Activated T-cell treated with anti-CD3 and anti-CD28 coated beads, Interleukin-2, amount 50 U/mL, for 24 hours (primary cell): ENCODE measurements at regions not wholly inside any gene's neighbourhood (a gene's known extent, or its start where the extent isn't known, plus 50 kb on each side); places are given as distances from the start of the nearest gene placed in this dataset.

Source experiments
- DNase-seq: peaks from one replicate; pipeline ENCODE4 v3.0.0-alpha.2; 2020
- H3K27ac Mint-ChIP-seq: 2 replicates; pipeline ENCODE4 v1.8.0; 2020; ENCODE audit warnings: mild to moderate bottlenecking, mixed read lengths
- H3K27me3 Mint-ChIP-seq: 2 replicates; pipeline ENCODE4 v1.8.0; 2020; ENCODE audit warnings: mixed read lengths
- H3K36me3 Mint-ChIP-seq: 2 replicates; pipeline ENCODE4 v1.8.0; 2020; ENCODE audit warnings: low read depth, mixed read lengths
- H3K4me1 Mint-ChIP-seq: 2 replicates; pipeline ENCODE4 v1.8.0; 2020; ENCODE audit warnings: low read depth, mixed read lengths
- H3K4me3 Mint-ChIP-seq: 2 replicates; pipeline ENCODE4 v1.8.0; 2020; ENCODE audit warnings: mild to moderate bottlenecking, moderate library complexity, mixed read lengths
- H3K9me3 Mint-ChIP-seq: 2 replicates; pipeline ENCODE4 v1.8.0; 2020; ENCODE audit warnings: mixed read lengths

DNA sequence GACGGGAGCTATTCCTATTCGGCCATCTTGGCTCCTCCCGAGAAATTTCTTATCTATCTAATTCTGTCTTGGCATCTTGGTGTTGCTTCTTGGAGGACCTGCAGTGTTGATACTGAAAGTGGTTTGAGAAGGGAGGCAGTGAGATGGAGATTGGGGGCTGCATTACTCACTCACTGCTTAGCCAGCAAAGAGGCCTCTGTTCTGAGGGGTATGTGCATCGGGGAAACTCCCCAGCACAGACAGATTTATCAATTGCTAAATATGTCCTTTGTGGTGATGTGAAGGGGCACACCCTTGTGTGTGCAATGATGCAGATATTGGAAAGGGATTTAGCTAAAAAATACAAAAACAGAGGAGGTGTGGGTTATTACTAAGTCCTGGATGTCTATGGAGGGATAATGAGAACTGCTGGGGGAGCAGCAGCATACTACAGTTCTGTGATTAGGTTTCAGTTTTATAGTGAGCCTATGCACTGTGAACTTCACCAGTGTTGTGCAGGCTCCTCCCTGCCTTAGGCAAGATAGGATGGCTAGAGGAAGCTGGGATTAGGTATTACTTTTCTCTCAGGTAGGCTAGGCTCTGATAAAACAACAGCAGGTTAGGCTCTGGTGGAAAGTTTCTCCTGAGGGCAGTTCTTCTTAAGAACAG is 279.0 kb downstream of the HS3ST1 start:
- DNase-seq: no peak
- H3K9me3 Mint-ChIP-seq: peaks cover 3% of the 10 kb centered on the region
- H3K4me1 Mint-ChIP-seq: peaks cover 2% of the 10 kb centered on the region
- no peaks in the 10 kb centered on the region for H3K36me3 Mint-ChIP-seq
- peaks cover 7% of the 10 kb centered on the region for H3K27me3 Mint-ChIP-seq
- H3K4me3 Mint-ChIP-seq: no peak overlapping the region
- H3K27ac Mint-ChIP-seq: no peak overlapping the region

DNA sequence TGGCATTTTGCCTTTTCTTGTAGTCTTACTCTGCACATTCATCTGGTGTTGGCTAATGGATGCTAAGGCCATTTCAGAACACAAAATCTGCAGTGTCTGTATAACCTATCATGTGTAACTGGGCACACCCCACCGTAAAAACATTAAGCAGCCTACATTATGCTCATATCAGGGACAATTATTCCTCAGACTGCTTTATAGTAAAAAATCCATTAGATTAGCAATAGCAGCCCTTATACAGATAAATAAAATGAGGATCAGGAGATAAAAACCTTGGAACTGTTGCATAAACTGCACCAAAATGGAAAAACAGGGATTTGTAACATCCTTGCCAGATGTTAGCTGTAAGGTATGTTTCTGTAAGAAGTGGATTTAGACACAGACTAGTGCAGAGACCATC is 288.8 kb downstream of the HS3ST1 start:
- DNase-seq: no peak
- peaks cover 3% of the 10 kb centered on the region for H3K9me3 Mint-ChIP-seq
- no peaks in the 10 kb centered on the region for H3K4me1 Mint-ChIP-seq
- no peaks in the 10 kb centered on the region for H3K27me3 Mint-ChIP-seq
- H3K36me3 Mint-ChIP-seq: no peaks in the 10 kb centered on the region
- H3K4me3 Mint-ChIP-seq: no peak overlapping the region
- H3K27ac Mint-ChIP-seq: no peak overlapping the region

DNA sequence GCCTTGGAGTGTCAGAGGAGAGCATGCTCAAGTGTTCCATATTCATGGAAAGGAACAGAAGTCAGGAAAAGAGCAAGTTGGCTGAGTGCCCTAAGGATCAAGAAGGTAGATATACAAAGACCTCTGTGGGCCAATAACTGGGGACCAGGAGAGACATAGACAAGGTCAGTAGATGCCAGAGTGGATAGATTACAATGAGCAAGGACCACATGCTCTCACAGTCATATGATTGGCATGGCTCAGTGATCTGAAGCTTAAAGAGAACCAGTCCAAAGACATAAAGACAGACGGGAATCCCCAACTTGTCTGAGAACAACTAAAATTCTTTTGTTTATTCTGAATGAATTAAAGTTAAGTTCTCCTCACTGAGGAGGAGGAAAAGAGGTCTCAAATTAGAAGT is 289.7 kb downstream of the HS3ST1 start:
- Mint-ChIP-seq H3K27ac (no peak overlapping the region), H3K27me3 (no peaks in the 10 kb centered on the region), H3K36me3 (no peaks in the 10 kb centered on the region), H3K4me1 (no peaks in the 10 kb centered on the region), H3K9me3 (peaks cover 3% of the 10 kb centered on the region), H3K4me3 (no peak overlapping the region)
- DNase-seq: no peak

DNA sequence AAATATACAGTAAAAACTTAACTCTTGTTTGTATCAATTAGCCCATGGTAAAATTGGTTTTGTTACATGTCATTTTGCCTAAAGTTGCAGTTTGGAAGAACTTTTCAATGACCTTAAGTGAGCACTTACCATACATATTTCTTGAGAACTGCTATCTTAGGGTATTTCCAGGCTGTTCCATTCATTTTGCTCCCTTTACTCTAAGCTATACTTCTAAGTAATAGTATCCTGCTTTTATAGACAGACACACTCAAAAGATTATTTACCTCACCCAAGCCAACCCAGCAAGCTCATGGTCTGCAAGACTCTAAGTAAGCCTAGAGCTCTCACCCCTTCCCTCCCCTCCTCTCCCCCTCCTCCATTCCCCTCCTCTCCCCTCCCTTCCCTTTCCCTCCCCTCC is 294.0 kb downstream of the HS3ST1 start:
- H3K36me3 Mint-ChIP-seq: no peaks in the 10 kb centered on the region
- H3K27ac Mint-ChIP-seq: no peak overlapping the region
- H3K27me3 Mint-ChIP-seq: no peaks in the 10 kb centered on the region
- H3K4me3 Mint-ChIP-seq: no peak overlapping the region
- H3K4me1 Mint-ChIP-seq: no peaks in the 10 kb centered on the region
- DNase-seq: no peak
- peaks cover 6% of the 10 kb centered on the region for H3K9me3 Mint-ChIP-seq

DNA sequence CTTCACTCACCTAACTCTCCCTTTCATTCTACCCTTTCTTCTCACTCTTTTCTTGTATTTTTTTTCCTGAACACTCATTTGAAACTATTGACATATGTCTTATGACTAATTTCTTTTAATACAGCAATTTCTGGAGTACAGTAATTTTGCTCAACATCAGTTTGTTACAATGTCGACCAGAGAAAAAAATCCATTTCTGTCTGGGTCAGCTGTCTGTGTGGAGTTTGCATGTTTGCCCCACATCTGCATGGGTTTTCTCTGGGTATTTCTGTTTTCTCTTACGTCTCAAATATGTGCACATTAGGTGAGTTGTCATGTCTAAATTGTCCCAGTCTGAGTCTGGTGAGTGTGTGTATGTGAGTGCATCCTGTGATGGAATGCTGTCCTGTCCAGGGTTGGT is 294.8 kb downstream of the HS3ST1 start:
- no peak overlapping the region for H3K27ac Mint-ChIP-seq
- DNase-seq: no peak
- no peaks in the 10 kb centered on the region for H3K36me3 Mint-ChIP-seq
- H3K4me3 Mint-ChIP-seq: no peak overlapping the region
- H3K27me3 Mint-ChIP-seq: no peaks in the 10 kb centered on the region
- H3K4me1 Mint-ChIP-seq: no peaks in the 10 kb centered on the region
- peaks cover 3% of the 10 kb centered on the region for H3K9me3 Mint-ChIP-seq

DNA sequence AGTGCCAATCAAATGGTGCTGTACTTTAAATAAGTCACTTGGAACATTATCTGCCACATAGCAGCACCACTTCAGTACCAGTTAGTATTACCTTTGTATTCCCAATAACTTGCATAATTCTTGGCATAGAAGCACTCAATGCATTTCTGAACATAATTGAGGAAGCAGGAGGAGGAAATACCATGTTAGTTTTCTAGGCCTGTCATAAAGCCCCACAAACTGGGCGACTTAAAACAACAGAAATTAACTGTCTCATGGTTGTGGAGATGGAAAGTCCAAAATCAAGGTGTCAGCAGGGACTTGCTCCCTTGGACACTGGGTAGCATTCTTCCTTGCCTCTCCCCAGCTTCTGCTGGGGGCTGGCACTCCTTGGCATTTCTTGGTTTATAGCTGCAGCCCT is 296.2 kb downstream of the HS3ST1 start:
- no peaks in the 10 kb centered on the region for H3K4me1 Mint-ChIP-seq
- no peak overlapping the region for H3K27ac Mint-ChIP-seq
- H3K36me3 Mint-ChIP-seq: no peaks in the 10 kb centered on the region
- DNase-seq: no peak
- no peaks in the 10 kb centered on the region for H3K27me3 Mint-ChIP-seq
- no peak overlapping the region for H3K4me3 Mint-ChIP-seq
- H3K9me3 Mint-ChIP-seq: peaks cover 3% of the 10 kb centered on the region

DNA sequence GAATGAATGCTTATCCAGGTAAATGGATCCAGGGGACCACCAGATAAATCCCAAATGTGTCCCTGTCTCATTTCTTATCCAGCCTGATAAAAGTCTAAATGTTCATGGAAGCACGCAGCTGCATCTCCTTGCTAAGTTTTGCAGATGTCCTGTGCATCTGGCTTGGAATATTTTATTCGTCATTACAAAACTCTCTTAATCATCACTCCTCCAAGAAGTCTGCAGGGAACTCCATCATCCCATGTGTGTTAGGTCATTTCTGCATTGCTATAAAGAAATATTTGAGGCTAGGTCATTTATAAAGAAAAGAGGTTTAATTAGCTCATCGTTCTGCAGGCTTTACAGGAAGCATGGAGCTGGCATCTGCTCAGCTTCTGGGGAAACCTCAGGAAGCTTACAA is 297.2 kb downstream of the HS3ST1 start:
- no peak for DNase-seq
- Mint-ChIP-seq H3K9me3 (peaks cover 3% of the 10 kb centered on the region), H3K27ac (no peak overlapping the region), H3K4me3 (no peak overlapping the region), H3K36me3 (no peaks in the 10 kb centered on the region), H3K27me3 (peaks cover 1% of the 10 kb centered on the region), H3K4me1 (no peaks in the 10 kb centered on the region)

DNA sequence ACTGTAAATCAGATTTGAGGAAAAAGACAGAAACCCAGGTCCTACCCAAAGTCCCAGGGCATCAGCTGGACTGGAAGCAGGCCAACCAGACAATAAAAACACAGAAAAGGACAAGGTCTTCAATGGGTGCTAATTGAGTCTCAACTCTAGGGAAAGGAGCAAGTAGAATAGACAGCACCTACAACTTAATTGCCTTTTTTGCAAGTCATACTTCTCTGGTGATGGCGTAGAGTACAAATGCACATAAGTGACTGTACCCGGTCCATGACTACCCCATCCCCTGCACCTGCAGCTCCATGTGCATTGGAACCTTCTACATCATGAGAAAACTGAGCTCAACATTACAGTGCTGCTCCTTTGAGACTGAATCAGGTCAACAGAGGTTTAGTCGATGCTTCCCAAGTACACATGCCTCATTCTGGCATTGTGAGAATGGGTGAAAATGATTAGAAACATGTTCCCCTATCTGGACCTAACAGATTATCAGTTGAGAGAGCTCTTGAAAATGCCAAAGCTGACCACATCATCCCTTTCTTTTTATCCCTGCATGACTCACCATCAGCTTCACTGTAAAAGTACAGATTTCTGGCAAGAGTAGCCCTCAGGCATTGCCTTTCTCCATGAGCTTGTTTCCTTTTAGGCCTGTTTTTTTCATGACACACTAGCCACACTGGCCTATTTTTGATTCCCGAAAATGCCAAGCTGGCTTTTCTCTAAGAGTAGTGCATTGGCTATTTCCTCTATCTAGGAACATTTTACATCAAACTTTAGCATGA is 298.3 kb downstream of the HS3ST1 start:
- Mint-ChIP-seq H3K27ac (no peak overlapping the region), H3K36me3 (no peaks in the 10 kb centered on the region)

DNA sequence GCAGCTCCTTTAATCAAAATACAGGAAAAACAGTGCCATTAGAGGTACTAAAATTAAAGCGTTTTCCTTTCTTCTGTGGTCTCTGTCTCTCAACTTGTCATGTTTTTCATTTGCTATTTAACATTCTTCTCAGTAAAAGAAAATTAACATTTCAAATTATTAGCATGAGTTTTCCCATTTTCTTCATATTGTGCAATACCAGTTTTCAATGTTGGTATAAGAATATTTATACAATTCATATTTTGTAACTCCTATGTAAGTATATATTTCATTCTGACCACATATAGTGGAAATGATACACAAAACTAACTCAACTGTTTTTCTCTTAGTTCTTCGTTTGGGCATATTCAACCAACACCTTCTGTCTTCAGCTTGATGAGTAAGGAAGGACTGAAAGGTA is 308.3 kb downstream of the HS3ST1 start:
- no peak for DNase-seq
- H3K9me3 Mint-ChIP-seq: no peaks in the 10 kb centered on the region
- no peak overlapping the region for H3K27ac Mint-ChIP-seq
- H3K4me3 Mint-ChIP-seq: no peak overlapping the region
- H3K27me3 Mint-ChIP-seq: peaks cover 9% of the 10 kb centered on the region
- H3K4me1 Mint-ChIP-seq: no peaks in the 10 kb centered on the region
- H3K36me3 Mint-ChIP-seq: no peaks in the 10 kb centered on the region

More for the DNA sequence above, 298.3 kb downstream of the HS3ST1 start:
- DNase-seq: no peak
- H3K4me1 Mint-ChIP-seq: no peaks in the 10 kb centered on the region
- peaks cover 3% of the 10 kb centered on the region for H3K9me3 Mint-ChIP-seq
- H3K4me3 Mint-ChIP-seq: no peak overlapping the region
- H3K27me3 Mint-ChIP-seq: peaks cover 8% of the 10 kb centered on the region

DNA sequence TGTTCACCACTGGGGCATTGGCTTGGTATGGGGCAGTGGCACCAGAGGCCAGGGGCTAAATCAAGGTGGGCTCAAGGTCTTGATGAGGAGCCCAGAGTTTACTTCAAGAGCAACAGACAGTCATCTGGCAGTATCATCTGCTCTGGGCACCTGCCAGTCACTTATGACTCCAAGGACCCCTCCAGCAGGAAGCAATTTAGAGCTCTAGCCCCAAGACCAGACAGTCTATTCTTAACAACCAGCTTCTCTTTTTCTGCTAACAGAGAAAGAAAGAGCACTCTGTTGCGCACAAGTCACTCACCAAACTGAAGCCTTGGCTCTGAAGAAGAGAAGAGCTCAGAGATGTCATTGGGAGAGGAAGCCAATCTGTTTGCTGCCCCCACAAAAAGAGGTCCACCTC is 309.2 kb downstream of the HS3ST1 start:
- H3K9me3 Mint-ChIP-seq: no peaks in the 10 kb centered on the region
- no peak overlapping the region for H3K27ac Mint-ChIP-seq
- no peak for DNase-seq
- H3K4me1 Mint-ChIP-seq: no peaks in the 10 kb centered on the region
- H3K4me3 Mint-ChIP-seq: no peak overlapping the region
- H3K27me3 Mint-ChIP-seq: peaks cover 6% of the 10 kb centered on the region
- H3K36me3 Mint-ChIP-seq: no peaks in the 10 kb centered on the region

DNA sequence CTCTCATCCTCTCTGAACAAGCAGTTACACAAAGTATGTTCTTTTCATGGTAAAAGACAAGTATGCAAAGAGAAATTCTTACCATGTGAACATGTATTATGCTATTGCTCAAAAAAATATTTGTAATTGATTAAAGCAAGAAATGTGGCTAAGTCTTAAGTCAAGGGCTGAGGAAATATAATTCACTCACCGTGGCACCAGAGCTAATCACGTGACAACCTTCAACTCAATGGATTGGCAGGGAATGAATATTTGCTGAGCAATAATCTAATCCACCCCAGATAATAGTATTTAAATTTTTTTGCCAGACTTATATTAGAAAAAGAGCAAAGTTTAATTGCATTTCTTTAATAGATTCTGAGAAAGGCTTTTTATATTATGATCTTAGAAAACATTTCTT is 310.2 kb downstream of the HS3ST1 start:
- DNase-seq: no peak
- H3K27me3 Mint-ChIP-seq: peaks cover 4% of the 10 kb centered on the region
- no peaks in the 10 kb centered on the region for H3K4me1 Mint-ChIP-seq
- H3K9me3 Mint-ChIP-seq: no peaks in the 10 kb centered on the region
- H3K4me3 Mint-ChIP-seq: no peak overlapping the region
- no peak overlapping the region for H3K27ac Mint-ChIP-seq
- no peaks in the 10 kb centered on the region for H3K36me3 Mint-ChIP-seq

DNA sequence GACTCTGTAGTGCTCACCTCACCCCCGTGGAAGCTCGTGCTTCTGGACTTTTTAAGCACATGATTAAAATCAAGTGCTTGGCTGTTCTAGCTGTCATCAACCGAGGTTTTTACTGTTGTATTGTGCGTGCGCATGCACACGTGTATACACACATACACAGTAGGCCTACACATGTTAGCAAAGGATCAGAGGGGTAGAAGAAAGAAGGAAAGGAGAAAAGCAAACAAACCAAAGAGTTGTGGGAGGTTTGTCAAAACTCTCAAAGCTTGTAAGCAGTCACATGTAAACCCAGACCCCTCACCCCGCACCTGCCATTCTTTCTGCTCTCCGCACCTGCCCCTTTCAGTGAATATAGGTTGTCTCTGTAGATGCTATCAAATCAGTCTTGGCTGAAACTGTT is 311.8 kb downstream of the HS3ST1 start:
- no peak overlapping the region for H3K27ac Mint-ChIP-seq
- H3K27me3 Mint-ChIP-seq: no peaks in the 10 kb centered on the region
- no peak overlapping the region for H3K4me3 Mint-ChIP-seq
- no peaks in the 10 kb centered on the region for H3K36me3 Mint-ChIP-seq
- H3K4me1 Mint-ChIP-seq: no peaks in the 10 kb centered on the region
- no peak for DNase-seq
- H3K9me3 Mint-ChIP-seq: no peaks in the 10 kb centered on the region

DNA sequence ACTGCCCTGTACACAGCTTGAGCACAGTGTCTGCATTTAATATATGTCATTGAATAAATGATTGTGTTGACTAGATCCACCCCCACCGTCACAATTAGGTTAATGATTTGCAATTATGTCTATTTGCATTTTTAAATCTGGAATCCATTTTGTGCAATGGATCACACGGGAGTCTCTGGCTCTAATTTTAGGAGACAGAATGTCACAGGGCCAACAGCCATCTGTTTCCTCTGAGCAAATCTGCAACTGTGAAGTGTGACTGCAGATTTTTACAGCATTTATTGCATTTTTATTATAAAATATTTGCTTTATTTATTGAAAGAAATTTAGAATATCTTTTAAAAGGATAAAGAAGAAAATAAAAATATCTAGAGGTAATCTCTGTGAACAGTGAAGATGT is 316.8 kb downstream of the HS3ST1 start:
- DNase-seq: no peak
- no peaks in the 10 kb centered on the region for H3K36me3 Mint-ChIP-seq
- no peaks in the 10 kb centered on the region for H3K27me3 Mint-ChIP-seq
- H3K4me3 Mint-ChIP-seq: no peak overlapping the region
- H3K9me3 Mint-ChIP-seq: no peaks in the 10 kb centered on the region
- no peak overlapping the region for H3K27ac Mint-ChIP-seq
- no peaks in the 10 kb centered on the region for H3K4me1 Mint-ChIP-seq

DNA sequence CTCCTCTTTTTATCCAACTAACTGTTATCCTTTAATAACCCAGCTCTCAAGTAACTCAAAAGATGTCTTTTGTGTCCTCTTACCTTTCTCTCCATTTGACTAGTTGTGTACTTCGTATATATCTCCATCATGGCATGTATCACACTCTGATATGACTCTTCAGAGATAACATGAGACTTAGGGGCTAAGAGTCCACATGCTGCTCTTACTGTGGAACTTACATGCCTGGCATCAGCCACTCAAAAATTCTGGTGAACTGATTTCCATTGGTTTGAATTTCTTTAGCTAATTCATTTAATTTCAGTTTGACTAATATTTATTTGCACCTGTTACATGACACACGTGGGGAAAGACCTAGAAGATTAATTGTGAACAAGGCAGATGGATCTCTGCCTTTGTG is 317.3 kb downstream of the HS3ST1 start:
- no peak overlapping the region for H3K4me3 Mint-ChIP-seq
- H3K9me3 Mint-ChIP-seq: no peaks in the 10 kb centered on the region
- no peaks in the 10 kb centered on the region for H3K4me1 Mint-ChIP-seq
- H3K27ac Mint-ChIP-seq: no peak overlapping the region
- H3K27me3 Mint-ChIP-seq: no peaks in the 10 kb centered on the region
- H3K36me3 Mint-ChIP-seq: no peaks in the 10 kb centered on the region
- no peak for DNase-seq

DNA sequence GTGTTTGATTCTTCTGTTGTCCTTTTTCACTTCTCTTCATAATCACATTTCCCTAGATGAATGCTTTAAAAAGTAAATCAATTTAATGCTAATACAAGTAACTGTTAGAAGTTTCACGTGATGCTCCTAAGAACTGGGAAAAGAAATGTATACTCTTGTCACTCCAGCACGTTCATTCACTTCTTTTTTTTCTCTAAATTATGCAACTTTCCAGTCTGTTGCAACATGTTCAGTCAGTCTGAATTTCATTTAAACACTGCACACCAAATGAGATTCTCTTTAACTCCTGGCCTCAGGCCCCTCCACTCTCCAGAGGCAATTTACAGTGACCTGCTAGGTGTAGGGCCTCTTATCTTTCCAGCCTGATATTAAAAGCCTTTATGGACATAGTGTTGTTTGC is 321.9 kb downstream of the HS3ST1 start:
- Mint-ChIP-seq H3K4me1 (no peaks in the 10 kb centered on the region), H3K27me3 (no peaks in the 10 kb centered on the region), H3K36me3 (no peaks in the 10 kb centered on the region), H3K9me3 (no peaks in the 10 kb centered on the region), H3K4me3 (no peak overlapping the region), H3K27ac (no peak overlapping the region)
- DNase-seq: no peak
